Neural cell (in vitro differentiated cells): ENCODE measurements at regions not wholly inside any gene's neighbourhood (a gene's known extent, or its start where the extent isn't known, plus 50 kb on each side); places are given as distances from the start of the nearest gene placed in this dataset.

ENCODE experiments used
- H2AFZ ChIP-seq: fragments of 200-600, 300-800 bp; sonication (generic), shearing (Covaris generic); 2 replicates; pipeline ENCODE4 v1.6.0; 2014; ENCODE audit warnings: low read depth, mild to moderate bottlenecking, antibody characterized with exemption, low read length, moderate library complexity
- H3F3A ChIP-seq: fragments of 200-600 bp; shearing (Covaris generic); 2 replicates; pipeline ENCODE4 v1.6.1; 2016; ENCODE audit warnings: mild to moderate bottlenecking, moderate library complexity, mixed read lengths, antibody characterized with exemption, low read length; ENCODE audit not compliant: insufficient read depth, poor library complexity, severe bottlenecking
- H3K27ac ChIP-seq: fragments of 200-600, 300-800 bp; sonication (generic), shearing (Covaris generic); 2 replicates; pipeline ENCODE4 v1.5.1; 2014; ENCODE audit warnings: mild to moderate bottlenecking, low read length, moderate library complexity
- H3K27me3 ChIP-seq: fragments of 300-800, 200-600 bp; sonication (generic), shearing (Covaris generic); 2 replicates; pipeline ENCODE4 v1.6.0; 2014; ENCODE audit warnings: mild to moderate bottlenecking, low read depth, low read length, moderate library complexity; ENCODE audit not compliant: insufficient read depth
- H3K36me3 ChIP-seq: fragments of 300-800, 200-600 bp; sonication (generic), shearing (Covaris generic); 2 replicates; pipeline ENCODE4 v1.5.1; 2014; ENCODE audit warnings: mild to moderate bottlenecking, antibody characterized with exemption, low read length, moderate library complexity; ENCODE audit not compliant: insufficient read depth
- H3K4me2 ChIP-seq: fragments of 300-800, 200-600 bp; sonication (generic), shearing (Covaris generic); 2 replicates; pipeline ENCODE4 v1.6.0; 2014; ENCODE audit warnings: mild to moderate bottlenecking, low read length
- H3K4me3 ChIP-seq: fragments of 300-800, 200-600 bp; sonication (generic), shearing (Covaris generic); 2 replicates; pipeline ENCODE4 v1.5.1; 2014; ENCODE audit warnings: mild to moderate bottlenecking, low read length, moderate library complexity
- H3K79me2 ChIP-seq: fragments of 200-600 bp; shearing (Covaris generic); replicated peaks from 2 replicates; pipeline ENCODE4 v1.6.0; 2014; ENCODE audit warnings: mild to moderate bottlenecking, low read length, moderate library complexity; ENCODE audit not compliant: insufficient read depth
- H3K9ac ChIP-seq: fragments of 300-800, 200-600 bp; sonication (generic), shearing (Covaris generic); 2 replicates; pipeline ENCODE4 v1.6.1; 2016; ENCODE audit warnings: mild to moderate bottlenecking, low read length, mixed read lengths
- H3K9me2 ChIP-seq: fragments of 200-600 bp; shearing (Covaris generic); 2 replicates; pipeline ENCODE4 v1.6.1; 2016; ENCODE audit warnings: mild to moderate bottlenecking, low read length, mixed read lengths; ENCODE audit not compliant: insufficient read depth
- H3K9me3 ChIP-seq: fragments of 200-600, 300-800 bp; sonication (generic), shearing (Covaris generic); 2 replicates; pipeline ENCODE4 v1.6.1; 2016; ENCODE audit warnings: mild to moderate bottlenecking, mixed run types, low read length, moderate library complexity, mixed read lengths
- H4K20me1 ChIP-seq: fragments of 200-600 bp; shearing (Covaris generic); 2 replicates; pipeline ENCODE4 v1.6.1; 2016; ENCODE audit warnings: mild to moderate bottlenecking, mixed run types; ENCODE audit not compliant: insufficient read depth
- EP300 ChIP-seq: fragments of 450-650 bp; conservative IDR thresholded peaks from 2 replicates; pipeline ENCODE4 v1.6.1; 2014; ENCODE audit warnings: antibody characterized with exemption, mild to moderate bottlenecking, moderate library complexity; ENCODE audit not compliant: poor library complexity, severe bottlenecking
- EZH2 ChIP-seq: fragments of 200-600, 300-800 bp; shearing (Covaris generic), sonication (generic); IDR thresholded peaks from 2 replicates; pipeline ENCODE4 v1.6.1; 2014; ENCODE audit warnings: antibody characterized with exemption, low read length, borderline replicate concordance, mild to moderate bottlenecking; ENCODE audit not compliant: insufficient read depth, poor library complexity, severe bottlenecking
- MXI1 ChIP-seq: fragments of 450-650 bp; conservative IDR thresholded peaks from 2 replicates; pipeline ENCODE4 v1.6.1; 2014; ENCODE audit warnings: antibody characterized with exemption, mild to moderate bottlenecking; ENCODE audit not compliant: poor library complexity, severe bottlenecking
- POLR2AphosphoS5 ChIP-seq: IDR thresholded peaks from 2 replicates; pipeline ENCODE4 v1.6.1; 2012
- RAD21 ChIP-seq: fragments of 450-650 bp; conservative IDR thresholded peaks from 2 replicates; pipeline ENCODE4 v1.6.1; 2014; ENCODE audit warnings: antibody characterized with exemption, mild to moderate bottlenecking, moderate library complexity
- SMC3 ChIP-seq: fragments of 450-650 bp; conservative IDR thresholded peaks from 2 replicates; pipeline ENCODE4 v1.6.1; 2014; ENCODE audit warnings: antibody characterized with exemption, mild to moderate bottlenecking, moderate library complexity; ENCODE audit not compliant: poor library complexity
- TAF1 ChIP-seq: IDR thresholded peaks from 2 replicates; pipeline ENCODE4 v1.6.1; 2012; ENCODE audit warnings: low read depth
- TF ChIP-seq, protein P1 (sequence below): IDR thresholded peaks from 2 replicates; pipeline ENCODE4 v1.6.1; 2012; ENCODE audit warnings: borderline replicate concordance
- TF ChIP-seq, protein P2 (sequence below): fragments of 450-650 bp; IDR thresholded peaks from 2 replicates; pipeline ENCODE4 v1.5.1; 2014; ENCODE audit warnings: antibody characterized with exemption, mild to moderate bottlenecking, moderate library complexity; ENCODE audit not compliant: poor library complexity, severe bottlenecking

DNA sequence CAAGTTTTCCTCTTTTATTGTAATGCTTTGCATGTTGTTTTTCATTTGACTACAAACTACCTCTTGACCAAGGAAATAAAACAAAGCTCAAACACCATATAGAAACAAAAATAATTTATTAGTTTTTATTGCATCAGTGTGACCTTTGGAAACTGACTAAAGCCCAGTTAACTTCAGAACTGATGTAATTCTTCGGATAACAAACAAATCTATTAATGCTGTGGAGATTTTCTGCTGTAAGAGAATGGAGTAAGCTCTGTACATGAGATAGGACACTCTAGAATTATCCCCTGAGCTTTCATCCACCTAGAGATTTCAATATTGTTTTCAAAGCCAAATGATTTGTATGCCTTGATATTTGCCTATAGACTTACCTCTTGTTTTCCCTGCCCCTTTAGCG lies 154.0 kb upstream of the KCNK2 start:
- TF ChIP-seq EP300 (no peak), RAD21 (no peak), EZH2 (no peak), MXI1 (no peak), SMC3 (no peak), POLR2AphosphoS5 (no peak), TAF1 (no peak)
- TF ChIP-seq, protein P1, sequence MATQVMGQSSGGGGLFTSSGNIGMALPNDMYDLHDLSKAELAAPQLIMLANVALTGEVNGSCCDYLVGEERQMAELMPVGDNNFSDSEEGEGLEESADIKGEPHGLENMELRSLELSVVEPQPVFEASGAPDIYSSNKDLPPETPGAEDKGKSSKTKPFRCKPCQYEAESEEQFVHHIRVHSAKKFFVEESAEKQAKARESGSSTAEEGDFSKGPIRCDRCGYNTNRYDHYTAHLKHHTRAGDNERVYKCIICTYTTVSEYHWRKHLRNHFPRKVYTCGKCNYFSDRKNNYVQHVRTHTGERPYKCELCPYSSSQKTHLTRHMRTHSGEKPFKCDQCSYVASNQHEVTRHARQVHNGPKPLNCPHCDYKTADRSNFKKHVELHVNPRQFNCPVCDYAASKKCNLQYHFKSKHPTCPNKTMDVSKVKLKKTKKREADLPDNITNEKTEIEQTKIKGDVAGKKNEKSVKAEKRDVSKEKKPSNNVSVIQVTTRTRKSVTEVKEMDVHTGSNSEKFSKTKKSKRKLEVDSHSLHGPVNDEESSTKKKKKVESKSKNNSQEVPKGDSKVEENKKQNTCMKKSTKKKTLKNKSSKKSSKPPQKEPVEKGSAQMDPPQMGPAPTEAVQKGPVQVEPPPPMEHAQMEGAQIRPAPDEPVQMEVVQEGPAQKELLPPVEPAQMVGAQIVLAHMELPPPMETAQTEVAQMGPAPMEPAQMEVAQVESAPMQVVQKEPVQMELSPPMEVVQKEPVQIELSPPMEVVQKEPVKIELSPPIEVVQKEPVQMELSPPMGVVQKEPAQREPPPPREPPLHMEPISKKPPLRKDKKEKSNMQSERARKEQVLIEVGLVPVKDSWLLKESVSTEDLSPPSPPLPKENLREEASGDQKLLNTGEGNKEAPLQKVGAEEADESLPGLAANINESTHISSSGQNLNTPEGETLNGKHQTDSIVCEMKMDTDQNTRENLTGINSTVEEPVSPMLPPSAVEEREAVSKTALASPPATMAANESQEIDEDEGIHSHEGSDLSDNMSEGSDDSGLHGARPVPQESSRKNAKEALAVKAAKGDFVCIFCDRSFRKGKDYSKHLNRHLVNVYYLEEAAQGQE: no peak
- TF ChIP-seq, protein P2, sequence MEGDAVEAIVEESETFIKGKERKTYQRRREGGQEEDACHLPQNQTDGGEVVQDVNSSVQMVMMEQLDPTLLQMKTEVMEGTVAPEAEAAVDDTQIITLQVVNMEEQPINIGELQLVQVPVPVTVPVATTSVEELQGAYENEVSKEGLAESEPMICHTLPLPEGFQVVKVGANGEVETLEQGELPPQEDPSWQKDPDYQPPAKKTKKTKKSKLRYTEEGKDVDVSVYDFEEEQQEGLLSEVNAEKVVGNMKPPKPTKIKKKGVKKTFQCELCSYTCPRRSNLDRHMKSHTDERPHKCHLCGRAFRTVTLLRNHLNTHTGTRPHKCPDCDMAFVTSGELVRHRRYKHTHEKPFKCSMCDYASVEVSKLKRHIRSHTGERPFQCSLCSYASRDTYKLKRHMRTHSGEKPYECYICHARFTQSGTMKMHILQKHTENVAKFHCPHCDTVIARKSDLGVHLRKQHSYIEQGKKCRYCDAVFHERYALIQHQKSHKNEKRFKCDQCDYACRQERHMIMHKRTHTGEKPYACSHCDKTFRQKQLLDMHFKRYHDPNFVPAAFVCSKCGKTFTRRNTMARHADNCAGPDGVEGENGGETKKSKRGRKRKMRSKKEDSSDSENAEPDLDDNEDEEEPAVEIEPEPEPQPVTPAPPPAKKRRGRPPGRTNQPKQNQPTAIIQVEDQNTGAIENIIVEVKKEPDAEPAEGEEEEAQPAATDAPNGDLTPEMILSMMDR: no peak
- Histone ChIP-seq H3K27me3 (no peaks in the 10 kb centered on the region), H3K9me3 (no peaks in the 10 kb centered on the region), H3K27ac (no peak overlapping the region), H3K4me2 (no peak overlapping the region), H3K36me3 (no peaks in the 10 kb centered on the region), H3K4me3 (no peak overlapping the region), H2AFZ (no peak overlapping the region), H3K79me2 (no peaks in the 10 kb centered on the region), H3F3A (no peaks in the 10 kb centered on the region), H3K9ac (no peak overlapping the region), H4K20me1 (no peaks in the 10 kb centered on the region), H3K9me2 (no peaks in the 10 kb centered on the region)

DNA sequence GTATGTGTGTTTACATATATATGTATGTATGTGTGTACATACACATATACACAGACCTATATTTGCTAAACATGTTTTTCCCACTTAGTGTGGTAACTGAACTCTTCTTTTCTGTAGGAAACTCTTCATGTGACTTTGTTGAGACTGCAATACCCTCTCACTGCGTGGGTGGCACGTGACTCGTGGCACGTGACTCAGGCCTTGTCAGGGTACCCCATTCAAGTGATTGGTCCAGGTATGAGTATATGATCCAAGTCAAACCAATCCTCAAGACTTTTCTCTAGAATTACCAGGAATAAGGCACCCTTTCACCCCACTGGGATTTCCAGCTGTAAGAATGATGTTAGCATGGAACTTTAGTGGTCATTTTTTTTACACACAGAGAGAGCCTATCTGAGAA lies 149.2 kb upstream of the KCNK2 start:
- no peak overlapping the region for H3K4me3 ChIP-seq
- no peak overlapping the region for H2AFZ ChIP-seq
- H3K27me3 ChIP-seq: no peaks in the 10 kb centered on the region
- no peaks in the 10 kb centered on the region for H3K9me3 ChIP-seq
- H3K36me3 ChIP-seq: no peaks in the 10 kb centered on the region
- TF ChIP-seq EZH2 (no peak), TAF1 (no peak), SMC3 (no peak), RAD21 (no peak)
- TF ChIP-seq, protein P1: no peak
- no peak overlapping the region for H3K27ac ChIP-seq
- H3F3A ChIP-seq: no peaks in the 10 kb centered on the region
- no peaks in the 10 kb centered on the region for H4K20me1 ChIP-seq
- H3K79me2 ChIP-seq: no peaks in the 10 kb centered on the region
- H3K4me2 ChIP-seq: no peak overlapping the region
- H3K9me2 ChIP-seq: no peaks in the 10 kb centered on the region
- no peak overlapping the region for H3K9ac ChIP-seq
